ENCODE measurements at regions not wholly inside any gene's neighbourhood (a gene's known extent, or its start where the extent isn't known, plus 50 kb on each side); places are given as distances from the start of the nearest gene placed in this dataset.

DNA sequence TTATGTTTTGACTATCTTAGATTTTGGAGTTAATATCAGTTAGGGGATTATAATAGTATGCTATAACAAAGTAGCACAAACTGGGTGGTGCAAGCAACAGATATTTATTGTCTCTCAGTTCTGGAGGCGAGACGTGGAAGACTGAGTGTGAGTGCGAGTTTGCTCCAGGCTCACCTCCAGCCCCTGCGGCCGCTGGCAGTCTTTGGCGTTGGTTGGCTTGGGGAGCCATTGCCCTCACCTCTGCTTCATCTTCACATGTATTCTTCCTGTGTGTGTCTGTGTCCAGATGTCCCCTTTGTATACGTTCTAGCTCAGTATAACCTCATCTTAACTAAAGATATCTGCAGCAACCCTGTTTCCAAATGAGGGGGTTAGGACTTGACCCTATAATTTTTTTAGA, 343.9 kb upstream of the COBL start:
- TF ChIP-seq POLR2A (IDR thresholded peaks at IDR 0.05; ENCODE audit: low read depth, low read length) (no peak), TAF1 (IDR thresholded peaks at IDR 0.05; ENCODE audit: low read depth, low read length) (no peak), POLR2AphosphoS5 (IDR thresholded peaks at IDR 0.05; ENCODE audit: low read depth, low read length) (no peak)
